HepG2 (cell line): ENCODE measurements at regions not wholly inside any gene's neighbourhood (a gene's known extent, or its start where the extent isn't known, plus 50 kb on each side); places are given as distances from the start of the nearest gene placed in this dataset.

Experiments
- ATF3 ChIP-seq: sonication (generic); formaldehyde crosslinking; IDR thresholded peaks from 2 replicates; pipeline ENCODE4 v1.4.0; 2020; ENCODE audit warnings: missing genetic modification reagents
- CTCF ChIP-seq: sonication (generic); formaldehyde crosslinking; IDR thresholded peaks from 2 replicates; pipeline ENCODE4 v1.5.0; 2020; ENCODE audit warnings: mild to moderate bottlenecking, missing genetic modification reagents, moderate library complexity
- KDM4B ChIP-seq: sonication (generic); formaldehyde crosslinking; IDR thresholded peaks from 2 replicates; pipeline ENCODE4 v1.4.0; 2020; ENCODE audit warnings: missing genetic modification reagents
- KMT2B ChIP-seq: IDR thresholded peaks from 2 replicates; pipeline ENCODE4 v1.6.1; 2016; ENCODE audit warnings: missing genetic modification reagents, missing compliant biosample characterization
- MAFF ChIP-seq: IDR thresholded peaks from 2 replicates; pipeline ENCODE4 v1.6.1; 2011; ENCODE audit warnings: low read depth, low read length, improper control_type of control experiment
- NFE2L2 ChIP-seq: fragments of 150-350 bp; IDR thresholded peaks from 2 replicates; pipeline ENCODE4 v1.6.1; 2014; ENCODE audit warnings: low read length
- REST ChIP-seq, 2 experiments: IDR thresholded peaks; 2 replicates each; pipeline ENCODE4 v1.6.1; 2011 to 2012; ENCODE audit warnings: low read length in 2 of 2, borderline replicate concordance in 1 of 2, low read depth in 1 of 2, mild to moderate bottlenecking in 1 of 2, moderate library complexity in 1 of 2
- RNF219 ChIP-seq: sonication (generic); formaldehyde crosslinking; IDR thresholded peaks from 2 replicates; pipeline ENCODE4 v1.5.0; 2020; ENCODE audit warnings: mild to moderate bottlenecking, missing genetic modification reagents
- ZFP36L1 ChIP-seq: sonication (generic); formaldehyde crosslinking; IDR thresholded peaks from 2 replicates; pipeline ENCODE4 v1.8.0; 2022; ENCODE audit warnings: mild to moderate bottlenecking, missing genetic modification reagents, moderate library complexity

GRCh38 chr2:16031058-16031847, 90.9 kb downstream of the MYCN start:
- TF ChIP-seq REST (IDR thresholded peaks at IDR 0.05; ENCODE audit: borderline replicate concordance in 1 of 2, low read depth in 1 of 2, low read length in 2 of 2): no peak
- no peak for TF ChIP-seq MAFF
- no peak for TF ChIP-seq ZFP36L1 (CRISPR knock-in tag)
- no peak for TF ChIP-seq NFE2L2
- no peak for TF ChIP-seq KDM4B (CRISPR knock-in tag)
- TF ChIP-seq CTCF (CRISPR knock-in tag): no peak
- no peak for TF ChIP-seq KMT2B
- TF ChIP-seq RNF219 (CRISPR knock-in tag): no peak
- no peak for TF ChIP-seq ATF3
